ENCODE measurements at regions not wholly inside any gene's neighbourhood (a gene's known extent, or its start where the extent isn't known, plus 50 kb on each side); places are given as distances from the start of the nearest gene placed in this dataset.

GRCh38 chr3:5324780-5325179 is 137.3 kb downstream of the EDEM1 start:
- WGBS, 2 donors: 61 to 68% methylated on average over 4 of the region's 4 CpGs
- TF ChIP-seq POLR2A (IDR thresholded peaks at IDR 0.05) (no peak), CTCF (IDR thresholded peaks at IDR 0.05) (no peak)
- H3K27ac ChIP-seq: no peak overlapping the region
- H3K4me1 ChIP-seq: no peaks in the 10 kb centered on the region
- H3K27me3 ChIP-seq: no peaks in the 10 kb centered on the region
- no peaks in the 10 kb centered on the region for H3K36me3 ChIP-seq (ENCODE audit: low read depth, missing control alignments)
- DNase-seq: no peak
- intact Hi-C loops (cut with DNase I; ENCODE audit: low total_unique reads): no loop called here
- no peak overlapping the region for H3K4me3 ChIP-seq
- no peaks in the 10 kb centered on the region for H3K9me3 ChIP-seq

- no peaks in the 10 kb centered on the region for H3K4me1 ChIP-seq
- intact Hi-C loops (cut with DNase I; ENCODE audit: low total_unique reads): no loop called here
- no peaks in the 10 kb centered on the region for H3K9me3 ChIP-seq
- H3K27ac ChIP-seq: no peak overlapping the region
- no peaks in the 10 kb centered on the region for H3K27me3 ChIP-seq
- DNase-seq: no peak
- H3K36me3 ChIP-seq (ENCODE audit: low read depth, missing control alignments): no peaks in the 10 kb centered on the region
- WGBS, 2 donors: 66 to 68% methylated on average over 9 of the region's 9 CpGs
- no peak for TF ChIP-seq CTCF (IDR thresholded peaks at IDR 0.05)
- TF ChIP-seq POLR2A (IDR thresholded peaks at IDR 0.05): no peak
- no peak overlapping the region for H3K4me3 ChIP-seq
These were observed 142.8 kb downstream of the EDEM1 start for GRCh38 chr3:5330152-5330810.

GRCh38 chr3:5331567-5332269 is 144.2 kb downstream of the EDEM1 start:
- H3K4me1 ChIP-seq: no peaks in the 10 kb centered on the region
- H3K9me3 ChIP-seq: no peaks in the 10 kb centered on the region
- H3K36me3 ChIP-seq (ENCODE audit: low read depth, missing control alignments): no peaks in the 10 kb centered on the region
- no peak for DNase-seq
- 63 to 70% methylated on average over 3 of the region's 3 CpGs for WGBS, 2 donors
- no peak overlapping the region for H3K27ac ChIP-seq
- intact Hi-C loops (cut with DNase I; ENCODE audit: low total_unique reads): no loop called here
- no peak overlapping the region for H3K4me3 ChIP-seq
- no peaks in the 10 kb centered on the region for H3K27me3 ChIP-seq
- TF ChIP-seq POLR2A (IDR thresholded peaks at IDR 0.05) (no peak), CTCF (IDR thresholded peaks at IDR 0.05) (no peak)

- no peaks in the 10 kb centered on the region for H3K36me3 ChIP-seq (ENCODE audit: low read depth, missing control alignments)
These were observed 144.9 kb downstream of the EDEM1 start for GRCh38 chr3:5332270-5332956.

More at GRCh38 chr3:5332270-5332956, 144.9 kb downstream of the EDEM1 start:
- Histone ChIP-seq H3K27ac (no peak overlapping the region), H3K27me3 (no peaks in the 10 kb centered on the region), H3K9me3 (no peaks in the 10 kb centered on the region), H3K4me1 (no peaks in the 10 kb centered on the region), H3K4me3 (no peak overlapping the region)
- no peak for TF ChIP-seq POLR2A (IDR thresholded peaks at IDR 0.05)
- TF ChIP-seq CTCF (IDR thresholded peaks at IDR 0.05): no peak
- DNase-seq: no peak
- 64 to 80% methylated on average over 3 of the region's 3 CpGs for WGBS, 2 donors
- intact Hi-C loops (cut with DNase I; ENCODE audit: low total_unique reads): no loop called here

All from testis (tissue), 2 donors.